Renal pelvis (tissue), 1 donor: ENCODE measurements at regions not wholly inside any gene's neighbourhood (a gene's known extent, or its start where the extent isn't known, plus 50 kb on each side); places are given as distances from the start of the nearest gene placed in this dataset.

Source experiments
- DNase-seq: peaks from one replicate; pipeline ENCODE4 v3.0.0-alpha.2; 2013

- DNase-seq, result no peak
These were observed 68.6 kb downstream of the ZNF621 start for GRCh38 chr3:40593351-40593750.

DNA sequence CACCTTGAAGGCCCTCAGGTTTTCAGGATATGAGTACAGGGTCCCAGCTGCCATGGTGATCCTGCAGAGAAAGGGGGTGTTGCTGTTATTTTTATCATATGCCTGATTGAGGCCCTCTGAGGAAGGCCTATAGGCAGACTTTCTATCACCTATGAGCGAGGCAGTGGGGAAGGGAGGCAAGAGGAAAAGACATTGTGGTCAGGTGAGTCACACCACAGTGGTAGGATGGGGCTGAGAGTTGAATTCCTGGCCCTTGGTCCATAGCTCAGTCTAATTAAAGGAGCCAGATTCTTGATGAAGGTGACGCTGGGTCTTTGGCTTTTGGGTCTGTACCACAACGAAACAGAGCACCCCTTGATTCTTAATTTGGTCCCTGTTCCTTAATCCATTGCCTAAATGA lies 72.7 kb downstream of the ZNF621 start:
- no peak for DNase-seq

DNA sequence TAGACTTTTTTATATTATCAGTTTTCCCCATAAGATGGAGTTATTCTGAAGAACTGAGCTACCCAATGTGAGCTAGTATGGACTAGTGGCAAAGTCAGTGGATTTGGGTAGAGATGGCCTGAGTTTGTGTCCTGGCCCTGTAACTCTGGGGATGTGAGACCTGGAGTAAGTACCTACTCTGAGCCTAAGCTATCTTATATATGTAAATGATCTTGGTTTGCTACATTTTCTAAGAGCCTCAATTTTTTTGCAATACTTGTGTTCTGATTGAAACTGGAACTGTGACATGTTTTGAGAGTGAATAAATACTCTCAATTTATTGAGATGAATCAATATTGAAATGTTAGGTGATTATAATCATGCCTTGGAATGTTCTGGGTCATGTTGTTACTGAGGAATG lies 73.6 kb downstream of the ZNF621 start:
- no peak for DNase-seq

DNA sequence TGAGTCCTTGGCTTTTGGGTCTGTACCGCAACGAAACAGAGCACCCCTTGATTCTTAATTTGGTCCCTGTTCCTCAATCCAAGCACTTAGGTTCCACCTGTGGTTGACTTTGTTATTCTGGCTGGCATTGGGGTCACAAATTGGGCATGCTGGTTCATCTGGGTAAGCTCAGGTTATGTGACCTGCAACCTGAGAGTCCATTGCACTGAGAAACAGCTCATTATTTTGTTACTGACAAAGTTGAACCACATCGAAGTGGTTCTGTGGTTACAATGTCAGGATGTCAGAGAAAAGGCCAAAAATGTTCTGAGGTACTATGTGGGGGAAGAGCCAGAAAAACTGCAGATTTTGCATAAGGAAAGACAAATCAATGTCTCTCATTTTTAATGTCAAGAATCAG lies 74.2 kb downstream of the ZNF621 start:
- no peak for DNase-seq

- no peak for DNase-seq
These were observed 78.1 kb downstream of the ZNF621 start for GRCh38 chr3:40602778-40603385.

- no peak for DNase-seq
These were observed 81.2 kb downstream of the ZNF621 start for GRCh38 chr3:40605960-40606359.

GRCh38 chr3:40608091-40608490 lies 83.3 kb downstream of the ZNF621 start:
- no peak for DNase-seq

- no peak for DNase-seq
These were observed 88.5 kb downstream of the ZNF621 start for GRCh38 chr3:40613306-40613705.

- peak; percentile 15 for DNase-seq
These were observed 90.6 kb downstream of the ZNF621 start for GRCh38 chr3:40615110-40615915.

DNA sequence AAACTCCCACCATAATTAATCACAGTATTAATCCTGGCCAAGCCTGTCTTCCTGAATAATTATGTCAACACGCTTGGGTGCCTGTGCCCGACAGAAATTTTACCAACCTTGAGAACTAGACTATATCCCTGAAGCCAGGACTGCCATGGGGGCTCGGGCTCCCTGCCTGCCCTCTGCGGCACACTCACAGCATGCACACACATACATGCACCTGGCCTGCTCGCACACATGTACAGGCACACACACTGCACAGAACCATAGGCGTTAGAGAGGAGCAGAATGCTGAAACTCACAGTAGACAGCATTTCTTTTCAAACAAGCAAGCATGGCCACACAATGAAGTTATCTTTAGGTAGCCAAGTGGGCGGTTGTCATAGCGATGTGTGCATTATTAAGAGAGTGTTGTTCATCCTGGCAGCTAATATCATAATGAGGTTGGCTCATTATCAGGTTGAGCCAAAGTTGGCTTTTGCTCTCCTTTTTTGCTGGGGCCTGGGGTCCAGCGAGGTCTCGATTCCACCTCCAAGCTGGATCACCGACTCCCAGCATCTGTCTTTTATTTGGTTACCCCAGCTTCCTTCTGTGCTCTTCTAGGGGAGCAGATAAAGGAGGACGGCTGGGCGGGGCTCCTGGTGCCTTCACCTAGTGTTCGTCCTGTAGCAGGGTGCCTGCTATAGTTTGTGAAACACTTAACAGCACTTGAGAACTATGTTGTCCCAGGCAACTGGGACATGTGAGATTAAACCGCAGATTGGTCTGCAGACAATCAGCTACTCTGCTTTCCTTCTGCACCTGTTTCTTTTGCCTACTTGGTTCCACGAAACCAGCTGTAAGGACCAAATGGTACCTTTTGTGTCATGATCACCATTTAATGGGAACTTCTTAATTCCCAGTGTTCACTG lies 91.4 kb downstream of the ZNF621 start:
- no peak for DNase-seq

GRCh38 chr3:40617084-40617483 lies 92.3 kb downstream of the ZNF621 start:
- no peak for DNase-seq

DNA sequence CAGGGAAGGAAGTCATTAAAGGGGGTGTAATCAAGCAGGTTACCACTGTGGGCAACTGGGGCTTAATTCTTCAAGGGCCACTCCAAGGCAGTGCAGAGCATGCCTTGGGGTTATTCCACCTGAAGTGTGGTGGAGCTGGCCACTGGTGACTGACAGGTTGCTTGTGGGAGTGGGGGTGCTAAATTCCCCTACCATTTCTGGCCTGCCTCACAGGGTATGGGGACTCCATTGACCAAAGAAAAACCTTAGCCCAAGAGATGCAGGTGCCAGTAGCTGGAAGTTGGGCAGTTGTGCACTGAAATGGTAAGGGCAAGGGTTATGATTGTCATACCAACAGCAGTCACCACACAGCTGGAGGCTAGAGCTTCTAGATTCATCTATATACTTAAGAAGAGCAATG lies 93.4 kb downstream of the ZNF621 start:
- DNase-seq, result no peak

DNA sequence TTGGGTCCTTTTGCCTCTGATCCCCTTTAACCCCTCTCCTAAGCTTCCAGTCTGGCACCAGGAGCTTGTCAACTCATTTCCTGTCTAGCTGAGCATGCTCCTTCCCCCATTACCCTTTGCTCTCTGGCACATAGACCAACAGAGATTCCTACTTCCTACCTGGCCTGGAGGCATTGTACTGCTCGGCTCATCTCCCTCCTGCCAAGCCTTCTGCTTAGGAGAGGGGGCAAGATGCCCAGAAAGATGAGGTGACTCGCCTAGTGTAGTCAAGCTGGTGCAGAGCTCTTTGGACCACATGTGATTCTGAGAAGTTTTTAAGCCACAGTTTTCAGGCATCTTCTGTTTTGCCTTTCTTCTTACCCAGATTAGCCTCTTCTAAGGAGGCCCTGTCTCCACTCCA lies 95.4 kb downstream of the ZNF621 start:
- no peak for DNase-seq

DNA sequence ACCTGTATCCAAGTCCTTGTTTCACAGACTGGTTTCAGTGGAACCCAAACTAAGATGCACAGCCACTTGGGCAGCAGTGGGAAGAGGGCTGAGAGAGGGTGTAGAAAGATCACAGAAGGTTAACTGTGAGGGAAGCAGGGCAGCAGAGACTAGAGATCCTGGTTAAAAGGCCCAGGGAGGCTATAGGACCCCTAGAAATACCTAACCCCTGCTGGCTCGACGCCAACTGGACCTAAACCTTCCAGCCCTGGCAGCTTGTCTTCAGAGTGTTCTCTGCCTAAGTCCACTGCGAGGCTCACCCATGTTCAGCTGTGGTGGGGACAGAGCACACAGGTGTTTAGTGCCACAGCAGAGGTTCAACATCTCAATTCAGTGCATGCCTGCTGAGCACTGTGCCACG lies 96.5 kb downstream of the ZNF621 start:
- DNase-seq, result no peak

DNA sequence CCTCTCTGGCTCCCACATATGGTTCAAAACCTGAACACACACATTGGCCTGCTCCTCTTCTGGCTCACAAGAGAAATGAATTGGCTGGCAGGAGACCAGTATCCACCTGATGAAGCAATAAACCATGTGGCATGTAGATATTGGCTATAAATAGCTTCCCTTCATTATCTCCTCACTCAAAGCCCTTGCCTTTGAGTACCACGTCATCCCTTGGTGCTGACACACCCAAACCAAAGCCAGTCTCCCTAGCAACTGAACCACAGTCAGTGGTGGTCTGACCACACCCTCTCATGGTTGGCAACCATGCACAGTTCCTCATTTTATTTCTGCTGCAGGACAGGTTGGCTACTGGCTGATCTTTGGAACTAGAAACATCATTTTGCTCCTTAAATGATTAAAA lies 98.8 kb downstream of the ZNF621 start:
- DNase-seq, result no peak

- no peak for DNase-seq
These were observed 99.5 kb downstream of the ZNF621 start for GRCh38 chr3:40624189-40624769.

DNA sequence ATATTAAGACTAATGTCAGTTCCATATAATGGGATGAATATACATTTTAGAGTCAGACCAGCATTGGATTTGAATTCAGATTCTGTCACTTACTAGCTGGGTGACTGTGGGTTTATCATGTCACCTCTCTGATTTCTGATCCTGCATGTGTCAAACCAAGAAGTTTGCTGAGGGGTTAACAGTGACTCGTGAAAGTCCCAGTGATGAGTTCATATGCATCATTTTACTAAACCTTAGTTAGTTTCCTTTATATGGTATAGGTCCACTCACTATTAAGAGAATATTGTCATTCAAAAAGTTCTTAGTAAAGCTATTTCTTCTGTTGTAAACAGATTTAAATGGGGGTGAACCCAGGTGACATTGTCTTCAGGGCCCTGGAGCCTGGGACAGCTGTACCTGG lies 102.3 kb downstream of the ZNF621 start:
- no peak for DNase-seq

DNA sequence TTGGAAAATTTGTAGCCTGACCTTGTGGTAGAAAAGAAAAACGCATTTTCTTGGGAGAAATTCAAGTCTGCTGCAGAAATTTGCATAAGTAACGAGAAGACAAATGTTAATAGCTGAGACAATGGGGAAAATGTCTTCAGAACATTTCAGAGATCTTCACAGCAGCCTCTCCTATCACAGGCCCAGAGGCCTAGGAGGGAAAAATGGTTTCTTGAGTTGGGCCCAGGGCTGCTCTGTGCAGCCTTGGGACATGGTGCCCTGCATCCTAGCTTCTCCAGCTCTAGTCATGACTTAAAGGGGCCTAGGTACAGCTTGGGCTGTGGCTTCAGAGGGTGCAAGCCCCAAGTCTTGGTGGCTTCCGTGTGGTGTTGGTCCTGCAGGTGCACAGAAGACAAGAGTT lies 104.2 kb downstream of the ZNF621 start:
- DNase-seq, result no peak

DNA sequence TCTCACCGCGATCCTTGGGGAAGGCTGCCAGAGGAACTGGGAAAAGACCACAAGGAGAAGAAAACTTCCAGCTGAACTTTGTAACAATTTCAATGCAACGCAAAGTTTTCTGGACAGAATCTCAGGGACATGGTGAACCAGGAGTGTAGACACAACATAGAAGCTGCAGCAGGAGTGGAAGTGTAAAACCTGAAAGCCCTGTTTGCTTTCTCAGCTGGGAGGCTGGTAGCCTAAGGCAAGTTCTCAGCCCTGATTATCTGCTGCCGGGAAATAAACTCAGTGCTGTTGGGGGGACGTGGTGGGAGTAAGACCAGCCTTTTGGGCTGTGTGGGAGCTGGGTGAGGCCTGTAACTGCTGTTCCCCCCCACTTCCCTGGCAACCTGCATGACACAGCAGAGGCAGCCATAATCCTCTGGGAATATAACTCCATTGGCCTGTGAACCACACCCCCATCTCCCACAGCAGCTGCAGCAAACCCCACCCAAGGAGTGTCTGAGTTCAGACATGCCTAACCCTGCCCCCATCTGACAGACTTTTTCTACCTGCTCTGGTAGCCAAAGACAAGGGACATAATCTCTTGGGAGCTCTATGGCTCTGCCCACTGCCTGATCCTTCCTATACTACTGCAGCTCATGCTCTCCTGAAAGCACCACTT lies 106.7 kb downstream of the ZNF621 start:
- DNase-seq, result no peak

- DNase-seq, result no peak
These were observed 113.1 kb downstream of the ZNF621 start for GRCh38 chr3:40637906-40638305.

DNA sequence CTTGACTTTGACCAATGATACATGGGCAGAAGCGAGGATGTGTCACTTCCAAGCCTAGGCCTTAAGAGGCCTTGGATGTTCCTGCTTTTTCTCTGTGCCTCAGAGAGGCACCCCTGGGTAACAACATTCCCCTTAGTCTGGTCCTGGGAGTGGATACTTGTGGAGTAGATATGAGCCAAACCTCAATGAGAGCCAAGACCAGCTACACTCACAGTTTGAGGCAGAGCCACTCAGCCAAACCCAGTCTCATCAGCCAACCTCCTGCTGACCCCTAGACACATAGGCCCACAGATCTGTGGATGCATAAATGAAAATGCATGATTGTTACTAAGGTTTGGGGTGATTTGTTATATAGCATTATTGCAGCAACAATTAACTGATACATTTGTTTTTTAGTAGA lies 114.2 kb downstream of the ZNF621 start:
- no peak for DNase-seq

- DNase-seq, result no peak
These were observed 118.1 kb downstream of the ZNF621 start for GRCh38 chr3:40642812-40643211.
